GM23338 (cell line): ENCODE measurements at regions not wholly inside any gene's neighbourhood (a gene's known extent, or its start where the extent isn't known, plus 50 kb on each side); places are given as distances from the start of the nearest gene placed in this dataset.

ENCODE experiments used
- ATAC-seq: fragments of 200-7000 bp; cut with Tn5 transposase; 3 replicates; pipeline ENCODE4 v1.9.1; 2020
- DNase-seq: peaks from one replicate; pipeline ENCODE4 v3.0.0-alpha.2; 2015; ENCODE audit warnings: low spot score
- H2AFZ ChIP-seq: fragments of 200-600 bp; sonication (generic); 2 replicates; pipeline ENCODE4 v1.8.0; 2016; ENCODE audit warnings: antibody characterized with exemption, mild to moderate bottlenecking, moderate library complexity
- H3F3A ChIP-seq: fragments of 200-600 bp; sonication (generic); replicated peaks from 2 replicates; pipeline ENCODE4 v1.8.0; 2017; ENCODE audit warnings: antibody characterized with exemption, mixed run types, low read depth
- H3K27ac ChIP-seq: fragments of 200-600 bp; sonication (generic); 2 replicates; pipeline ENCODE4 v1.6.1; 2016; ENCODE audit warnings: low read depth
- H3K27me3 ChIP-seq: fragments of 200-600 bp; sonication (generic); 2 replicates; pipeline ENCODE4 v1.8.0; 2016; ENCODE audit warnings: mild to moderate bottlenecking, mixed run types, moderate library complexity; ENCODE audit not compliant: insufficient read depth
- H3K36me3 ChIP-seq: fragments of 200-600 bp; sonication (generic); 2 replicates; pipeline ENCODE4 v1.8.0; 2016; ENCODE audit warnings: mild to moderate bottlenecking; ENCODE audit not compliant: insufficient read depth
- H3K4me1 ChIP-seq: fragments of 200-600 bp; sonication (generic); 2 replicates; pipeline ENCODE4 v1.8.0; 2016; ENCODE audit warnings: mild to moderate bottlenecking, moderate library complexity; ENCODE audit not compliant: insufficient read depth
- H3K4me2 ChIP-seq: fragments of 200-600 bp; sonication (generic); 2 replicates; pipeline ENCODE4 v1.7.1; 2017; ENCODE audit warnings: mixed run types
- H3K4me3 ChIP-seq: fragments of 200-600 bp; sonication (generic); 2 replicates; pipeline ENCODE4 v1.6.1; 2016; ENCODE audit warnings: mixed run types
- H3K79me2 ChIP-seq: fragments of 200-600 bp; sonication (generic); replicated peaks from 2 replicates; pipeline ENCODE4 v1.8.0; 2017; ENCODE audit warnings: mild to moderate bottlenecking; ENCODE audit not compliant: insufficient read depth
- H3K9me2 ChIP-seq: fragments of 200-600 bp; sonication (generic); 2 replicates; pipeline ENCODE4 v1.8.0; 2017; ENCODE audit not compliant: insufficient read depth
- H4K20me1 ChIP-seq: fragments of 200-600 bp; sonication (generic); replicated peaks from 2 replicates; pipeline ENCODE4 v1.8.0; 2017; ENCODE audit warnings: mild to moderate bottlenecking; ENCODE audit not compliant: insufficient read depth
- H3K27ac Mint-ChIP-seq: 2 replicates; pipeline ENCODE4 v1.8.0; 2020; ENCODE audit warnings: inconsistent platforms, mild to moderate bottlenecking, moderate library complexity, mixed read lengths
- H3K27me3 Mint-ChIP-seq: 3 replicates; pipeline ENCODE4 v1.8.0; 2022; ENCODE audit warnings: low read depth, mild to moderate bottlenecking, moderate library complexity, mixed read lengths, inconsistent platforms; ENCODE audit not compliant: insufficient read depth, poor library complexity
- H3K36me3 Mint-ChIP-seq: 3 replicates; pipeline ENCODE4 v1.8.0; 2021; ENCODE audit warnings: low read depth, mild to moderate bottlenecking, inconsistent platforms, moderate library complexity, mixed read lengths
- H3K4me1 Mint-ChIP-seq: 3 replicates; pipeline ENCODE4 v1.8.0; 2020; ENCODE audit warnings: mild to moderate bottlenecking, inconsistent platforms, mixed read lengths
- H3K4me3 Mint-ChIP-seq: 3 replicates; pipeline ENCODE4 v1.8.0; 2021; ENCODE audit warnings: moderate library complexity, mild to moderate bottlenecking, inconsistent platforms, mixed read lengths
- H3K9me3 Mint-ChIP-seq: 3 replicates; pipeline ENCODE4 v1.8.0; 2020; ENCODE audit warnings: moderate library complexity, mild to moderate bottlenecking, inconsistent platforms, mixed read lengths
- CREB1 ChIP-seq: fragments of 250-450 bp; sonication (Bioruptor Pico); IDR thresholded peaks from 2 replicates; pipeline ENCODE4 v1.5.0; 2020; ENCODE audit warnings: low read depth, mild to moderate bottlenecking, moderate library complexity
- EZH2 ChIP-seq: fragments of 200-600 bp; sonication (generic); IDR thresholded peaks from one replicate; pipeline ENCODE4 v1.8.0; 2017; ENCODE audit warnings: antibody characterized with exemption, mild to moderate bottlenecking, low read depth; ENCODE audit not compliant: unreplicated experiment
- EZH2phosphoT487 ChIP-seq: fragments of 200-600 bp; sonication (generic); IDR thresholded peaks from one replicate; pipeline ENCODE4 v1.8.1; 2018; ENCODE audit warnings: antibody characterized with exemption; ENCODE audit not compliant: unreplicated experiment
- JUNB ChIP-seq: IDR thresholded peaks from one replicate; pipeline ENCODE4 v1.6.1; 2016; ENCODE audit warnings: antibody characterized with exemption; ENCODE audit not compliant: unreplicated experiment
- NANOG ChIP-seq: IDR thresholded peaks from 2 replicates; pipeline ENCODE4 v1.6.1; 2016; ENCODE audit warnings: antibody characterized with exemption, borderline replicate concordance
- POLR2AphosphoS5 ChIP-seq: IDR thresholded peaks from 2 replicates; pipeline ENCODE4 v1.6.1; 2016; ENCODE audit warnings: antibody characterized with exemption, low read depth
- STAT1 ChIP-seq: IDR thresholded peaks from one replicate; pipeline ENCODE4 v1.6.1; 2016; ENCODE audit warnings: antibody characterized with exemption; ENCODE audit not compliant: unreplicated experiment
- ZNF114 ChIP-seq: fragments of 250-450 bp; sonication (Bioruptor Pico); IDR thresholded peaks from 2 replicates; pipeline ENCODE4 v1.5.0; 2020; ENCODE audit warnings: mild to moderate bottlenecking, moderate library complexity
- ZNF331 ChIP-seq: fragments of 250-450 bp; sonication (Bioruptor Pico); IDR thresholded peaks from 2 replicates; pipeline ENCODE4 v1.5.0; 2020; ENCODE audit warnings: low read depth, mild to moderate bottlenecking, moderate library complexity
- TF ChIP-seq, protein P1 (sequence below): fragments of 250-450 bp; sonication (Bioruptor Pico); IDR thresholded peaks from 2 replicates; pipeline ENCODE4 v1.5.0; 2020; ENCODE audit warnings: mild to moderate bottlenecking, moderate library complexity
- TF ChIP-seq, protein P2 (sequence below), 2 experiments: fragments of 200-600 bp in 1 of 2; sonication (generic) in 1 of 2; conservative IDR thresholded peaks; 2 replicates each; pipeline versions ENCODE4 v1.5.1 to v1.6.1; 2016 to 2017; ENCODE audit warnings: antibody characterized with exemption in 2 of 2, low read depth in 2 of 2, mild to moderate bottlenecking in 2 of 2, moderate library complexity in 1 of 2
- TF ChIP-seq, protein P3 (sequence below): IDR thresholded peaks from one replicate; pipeline ENCODE4 v1.6.1; 2018; ENCODE audit warnings: antibody characterized with exemption; ENCODE audit not compliant: unreplicated experiment
- TF ChIP-seq, protein P4 (sequence below): IDR thresholded peaks from 2 replicates; pipeline ENCODE4 v1.6.1; 2016; ENCODE audit warnings: antibody characterized with exemption

DNA sequence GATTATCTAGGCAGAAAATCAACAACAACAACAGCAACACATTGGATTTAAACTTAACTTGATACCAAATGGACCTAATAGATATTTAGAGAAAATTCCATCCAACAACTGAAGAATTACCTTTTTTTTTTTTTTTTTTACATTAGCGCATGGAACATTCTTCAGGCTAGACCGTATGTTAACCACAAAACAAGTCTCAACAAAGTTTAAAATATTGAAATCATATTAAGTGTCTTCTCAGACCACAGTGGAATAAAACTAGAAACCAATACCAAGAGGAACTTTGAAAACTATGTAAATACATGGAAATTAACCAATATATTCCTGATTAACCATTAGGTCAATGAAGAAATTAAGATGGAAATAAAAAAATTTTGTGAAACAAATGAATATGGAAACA is 315.8 kb downstream of the CSNK1G3 start:
- H3K27ac Mint-ChIP-seq, result no peak overlapping the region
- Histone ChIP-seq H3K36me3 (no peaks in the 10 kb centered on the region), H3K79me2 (no peaks in the 10 kb centered on the region), H3F3A (no peaks in the 10 kb centered on the region), H3K4me2 (no peak overlapping the region), H3K27me3 (no peaks in the 10 kb centered on the region), H4K20me1 (no peaks in the 10 kb centered on the region), H3K4me3 (no peak overlapping the region), H2AFZ (no peak overlapping the region), H3K27ac (no peak overlapping the region), H3K9me2 (no peaks in the 10 kb centered on the region), H3K4me1 (no peaks in the 10 kb centered on the region)
- TF ChIP-seq STAT1, result no peak
- TF ChIP-seq EZH2phosphoT487, result no peak
- TF ChIP-seq, protein P1, sequence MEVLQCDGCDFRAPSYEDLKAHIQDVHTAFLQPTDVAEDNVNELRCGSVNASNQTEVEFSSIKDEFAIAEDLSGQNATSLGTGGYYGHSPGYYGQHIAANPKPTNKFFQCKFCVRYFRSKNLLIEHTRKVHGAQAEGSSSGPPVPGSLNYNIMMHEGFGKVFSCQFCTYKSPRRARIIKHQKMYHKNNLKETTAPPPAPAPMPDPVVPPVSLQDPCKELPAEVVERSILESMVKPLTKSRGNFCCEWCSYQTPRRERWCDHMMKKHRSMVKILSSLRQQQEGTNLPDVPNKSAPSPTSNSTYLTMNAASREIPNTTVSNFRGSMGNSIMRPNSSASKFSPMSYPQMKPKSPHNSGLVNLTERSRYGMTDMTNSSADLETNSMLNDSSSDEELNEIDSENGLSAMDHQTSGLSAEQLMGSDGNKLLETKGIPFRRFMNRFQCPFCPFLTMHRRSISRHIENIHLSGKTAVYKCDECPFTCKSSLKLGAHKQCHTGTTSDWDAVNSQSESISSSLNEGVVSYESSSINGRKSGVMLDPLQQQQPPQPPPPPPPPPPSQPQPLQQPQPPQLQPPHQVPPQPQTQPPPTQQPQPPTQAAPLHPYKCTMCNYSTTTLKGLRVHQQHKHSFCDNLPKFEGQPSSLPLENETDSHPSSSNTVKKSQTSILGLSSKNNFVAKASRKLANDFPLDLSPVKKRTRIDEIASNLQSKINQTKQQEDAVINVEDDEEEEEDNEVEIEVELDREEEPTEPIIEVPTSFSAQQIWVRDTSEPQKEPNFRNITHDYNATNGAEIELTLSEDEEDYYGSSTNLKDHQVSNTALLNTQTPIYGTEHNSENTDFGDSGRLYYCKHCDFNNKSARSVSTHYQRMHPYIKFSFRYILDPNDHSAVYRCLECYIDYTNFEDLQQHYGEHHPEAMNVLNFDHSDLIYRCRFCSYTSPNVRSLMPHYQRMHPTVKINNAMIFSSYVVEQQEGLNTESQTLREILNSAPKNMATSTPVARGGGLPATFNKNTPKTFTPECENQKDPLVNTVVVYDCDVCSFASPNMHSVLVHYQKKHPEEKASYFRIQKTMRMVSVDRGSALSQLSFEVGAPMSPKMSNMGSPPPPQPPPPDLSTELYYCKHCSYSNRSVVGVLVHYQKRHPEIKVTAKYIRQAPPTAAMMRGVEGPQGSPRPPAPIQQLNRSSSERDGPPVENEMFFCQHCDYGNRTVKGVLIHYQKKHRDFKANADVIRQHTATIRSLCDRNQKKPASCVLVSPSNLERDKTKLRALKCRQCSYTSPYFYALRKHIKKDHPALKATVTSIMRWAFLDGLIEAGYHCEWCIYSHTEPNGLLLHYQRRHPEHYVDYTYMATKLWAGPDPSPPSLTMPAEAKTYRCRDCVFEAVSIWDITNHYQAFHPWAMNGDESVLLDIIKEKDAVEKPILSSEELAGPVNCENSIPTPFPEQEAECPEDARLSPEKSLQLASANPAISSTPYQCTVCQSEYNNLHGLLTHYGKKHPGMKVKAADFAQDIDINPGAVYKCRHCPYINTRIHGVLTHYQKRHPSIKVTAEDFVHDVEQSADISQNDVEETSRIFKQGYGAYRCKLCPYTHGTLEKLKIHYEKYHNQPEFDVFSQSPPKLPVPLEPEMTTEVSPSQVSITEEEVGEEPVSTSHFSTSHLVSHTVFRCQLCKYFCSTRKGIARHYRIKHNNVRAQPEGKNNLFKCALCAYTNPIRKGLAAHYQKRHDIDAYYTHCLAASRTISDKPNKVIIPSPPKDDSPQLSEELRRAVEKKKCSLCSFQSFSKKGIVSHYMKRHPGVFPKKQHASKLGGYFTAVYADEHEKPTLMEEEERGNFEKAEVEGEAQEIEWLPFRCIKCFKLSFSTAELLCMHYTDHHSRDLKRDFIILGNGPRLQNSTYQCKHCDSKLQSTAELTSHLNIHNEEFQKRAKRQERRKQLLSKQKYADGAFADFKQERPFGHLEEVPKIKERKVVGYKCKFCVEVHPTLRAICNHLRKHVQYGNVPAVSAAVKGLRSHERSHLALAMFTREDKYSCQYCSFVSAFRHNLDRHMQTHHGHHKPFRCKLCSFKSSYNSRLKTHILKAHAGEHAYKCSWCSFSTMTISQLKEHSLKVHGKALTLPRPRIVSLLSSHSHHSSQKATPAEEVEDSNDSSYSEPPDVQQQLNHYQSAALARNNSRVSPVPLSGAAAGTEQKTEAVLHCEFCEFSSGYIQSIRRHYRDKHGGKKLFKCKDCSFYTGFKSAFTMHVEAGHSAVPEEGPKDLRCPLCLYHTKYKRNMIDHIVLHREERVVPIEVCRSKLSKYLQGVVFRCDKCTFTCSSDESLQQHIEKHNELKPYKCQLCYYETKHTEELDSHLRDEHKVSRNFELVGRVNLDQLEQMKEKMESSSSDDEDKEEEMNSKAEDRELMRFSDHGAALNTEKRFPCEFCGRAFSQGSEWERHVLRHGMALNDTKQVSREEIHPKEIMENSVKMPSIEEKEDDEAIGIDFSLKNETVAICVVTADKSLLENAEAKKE (CRISPR knock-in tag), result no peak
- TF ChIP-seq, protein P2, sequence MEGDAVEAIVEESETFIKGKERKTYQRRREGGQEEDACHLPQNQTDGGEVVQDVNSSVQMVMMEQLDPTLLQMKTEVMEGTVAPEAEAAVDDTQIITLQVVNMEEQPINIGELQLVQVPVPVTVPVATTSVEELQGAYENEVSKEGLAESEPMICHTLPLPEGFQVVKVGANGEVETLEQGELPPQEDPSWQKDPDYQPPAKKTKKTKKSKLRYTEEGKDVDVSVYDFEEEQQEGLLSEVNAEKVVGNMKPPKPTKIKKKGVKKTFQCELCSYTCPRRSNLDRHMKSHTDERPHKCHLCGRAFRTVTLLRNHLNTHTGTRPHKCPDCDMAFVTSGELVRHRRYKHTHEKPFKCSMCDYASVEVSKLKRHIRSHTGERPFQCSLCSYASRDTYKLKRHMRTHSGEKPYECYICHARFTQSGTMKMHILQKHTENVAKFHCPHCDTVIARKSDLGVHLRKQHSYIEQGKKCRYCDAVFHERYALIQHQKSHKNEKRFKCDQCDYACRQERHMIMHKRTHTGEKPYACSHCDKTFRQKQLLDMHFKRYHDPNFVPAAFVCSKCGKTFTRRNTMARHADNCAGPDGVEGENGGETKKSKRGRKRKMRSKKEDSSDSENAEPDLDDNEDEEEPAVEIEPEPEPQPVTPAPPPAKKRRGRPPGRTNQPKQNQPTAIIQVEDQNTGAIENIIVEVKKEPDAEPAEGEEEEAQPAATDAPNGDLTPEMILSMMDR (conservative IDR thresholded peaks at IDR 0.05; ENCODE audit: low read depth in 2 of 2), result no peak
- TF ChIP-seq POLR2AphosphoS5, result no peak
- no peak for TF ChIP-seq ZNF331 (CRISPR knock-in tag)
- TF ChIP-seq CREB1 (CRISPR knock-in tag), result no peak
- TF ChIP-seq ZNF114 (CRISPR knock-in tag), result no peak
- TF ChIP-seq, protein P3, sequence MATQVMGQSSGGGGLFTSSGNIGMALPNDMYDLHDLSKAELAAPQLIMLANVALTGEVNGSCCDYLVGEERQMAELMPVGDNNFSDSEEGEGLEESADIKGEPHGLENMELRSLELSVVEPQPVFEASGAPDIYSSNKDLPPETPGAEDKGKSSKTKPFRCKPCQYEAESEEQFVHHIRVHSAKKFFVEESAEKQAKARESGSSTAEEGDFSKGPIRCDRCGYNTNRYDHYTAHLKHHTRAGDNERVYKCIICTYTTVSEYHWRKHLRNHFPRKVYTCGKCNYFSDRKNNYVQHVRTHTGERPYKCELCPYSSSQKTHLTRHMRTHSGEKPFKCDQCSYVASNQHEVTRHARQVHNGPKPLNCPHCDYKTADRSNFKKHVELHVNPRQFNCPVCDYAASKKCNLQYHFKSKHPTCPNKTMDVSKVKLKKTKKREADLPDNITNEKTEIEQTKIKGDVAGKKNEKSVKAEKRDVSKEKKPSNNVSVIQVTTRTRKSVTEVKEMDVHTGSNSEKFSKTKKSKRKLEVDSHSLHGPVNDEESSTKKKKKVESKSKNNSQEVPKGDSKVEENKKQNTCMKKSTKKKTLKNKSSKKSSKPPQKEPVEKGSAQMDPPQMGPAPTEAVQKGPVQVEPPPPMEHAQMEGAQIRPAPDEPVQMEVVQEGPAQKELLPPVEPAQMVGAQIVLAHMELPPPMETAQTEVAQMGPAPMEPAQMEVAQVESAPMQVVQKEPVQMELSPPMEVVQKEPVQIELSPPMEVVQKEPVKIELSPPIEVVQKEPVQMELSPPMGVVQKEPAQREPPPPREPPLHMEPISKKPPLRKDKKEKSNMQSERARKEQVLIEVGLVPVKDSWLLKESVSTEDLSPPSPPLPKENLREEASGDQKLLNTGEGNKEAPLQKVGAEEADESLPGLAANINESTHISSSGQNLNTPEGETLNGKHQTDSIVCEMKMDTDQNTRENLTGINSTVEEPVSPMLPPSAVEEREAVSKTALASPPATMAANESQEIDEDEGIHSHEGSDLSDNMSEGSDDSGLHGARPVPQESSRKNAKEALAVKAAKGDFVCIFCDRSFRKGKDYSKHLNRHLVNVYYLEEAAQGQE, result no peak
- TF ChIP-seq, protein P4, sequence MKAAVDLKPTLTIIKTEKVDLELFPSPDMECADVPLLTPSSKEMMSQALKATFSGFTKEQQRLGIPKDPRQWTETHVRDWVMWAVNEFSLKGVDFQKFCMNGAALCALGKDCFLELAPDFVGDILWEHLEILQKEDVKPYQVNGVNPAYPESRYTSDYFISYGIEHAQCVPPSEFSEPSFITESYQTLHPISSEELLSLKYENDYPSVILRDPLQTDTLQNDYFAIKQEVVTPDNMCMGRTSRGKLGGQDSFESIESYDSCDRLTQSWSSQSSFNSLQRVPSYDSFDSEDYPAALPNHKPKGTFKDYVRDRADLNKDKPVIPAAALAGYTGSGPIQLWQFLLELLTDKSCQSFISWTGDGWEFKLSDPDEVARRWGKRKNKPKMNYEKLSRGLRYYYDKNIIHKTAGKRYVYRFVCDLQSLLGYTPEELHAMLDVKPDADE, result no peak
- no peak for TF ChIP-seq EZH2
- no peak for TF ChIP-seq NANOG
- no peak for TF ChIP-seq JUNB
- no peak overlapping the region for H3K4me3 Mint-ChIP-seq
- no peak for DNase-seq
- no peak for ATAC-seq
- H3K9me3 Mint-ChIP-seq, result peaks cover 7% of the 10 kb centered on the region; the same call in 1 of the 3 replicates
- no peaks in the 10 kb centered on the region for H3K4me1 Mint-ChIP-seq
- H3K27me3 Mint-ChIP-seq, result no peaks in the 10 kb centered on the region
- H3K36me3 Mint-ChIP-seq, result peaks cover 6% of the 10 kb centered on the region; the same call in 2 of the 3 replicates
